ENCODE measurements at regions not wholly inside any gene's neighbourhood (a gene's known extent, or its start where the extent isn't known, plus 50 kb on each side); places are given as distances from the start of the nearest gene placed in this dataset.

- TF ChIP-seq TAF1 (IDR thresholded peaks at IDR 0.05; ENCODE audit: low read depth) (no peak), USF1 (IDR thresholded peaks at IDR 0.05) (no peak), EP300 (IDR thresholded peaks at IDR 0.05; ENCODE audit: borderline replicate concordance) (no peak), REST (IDR thresholded peaks at IDR 0.05; ENCODE audit: low read depth) (no peak), NFIC (IDR thresholded peaks at IDR 0.05) (no peak), TEAD4 (IDR thresholded peaks at IDR 0.05) (no peak), EGR1 (IDR thresholded peaks at IDR 0.05) (no peak), CEBPB (IDR thresholded peaks at IDR 0.05) (no peak), TCF12 (IDR thresholded peaks at IDR 0.05; ENCODE audit: low read depth) (no peak)
Observed at GRCh38 chr14:98233656-98234055, 1038.3 kb downstream of the BCL11B start.
